ENCODE measurements at regions not wholly inside any gene's neighbourhood (a gene's known extent, or its start where the extent isn't known, plus 50 kb on each side); places are given as distances from the start of the nearest gene placed in this dataset.

GRCh38 chr10:105702211-105702610 lies 1061.1 kb downstream of the SORCS3 start:
- TF ChIP-seq POLR2A (IDR thresholded peaks at IDR 0.05) (no peak), POLR2AphosphoS5 (IDR thresholded peaks at IDR 0.05; ENCODE audit: insufficient read depth in 1 of 2, low read depth in 1 of 2) (no peak)
- TF ChIP-seq, protein P1, sequence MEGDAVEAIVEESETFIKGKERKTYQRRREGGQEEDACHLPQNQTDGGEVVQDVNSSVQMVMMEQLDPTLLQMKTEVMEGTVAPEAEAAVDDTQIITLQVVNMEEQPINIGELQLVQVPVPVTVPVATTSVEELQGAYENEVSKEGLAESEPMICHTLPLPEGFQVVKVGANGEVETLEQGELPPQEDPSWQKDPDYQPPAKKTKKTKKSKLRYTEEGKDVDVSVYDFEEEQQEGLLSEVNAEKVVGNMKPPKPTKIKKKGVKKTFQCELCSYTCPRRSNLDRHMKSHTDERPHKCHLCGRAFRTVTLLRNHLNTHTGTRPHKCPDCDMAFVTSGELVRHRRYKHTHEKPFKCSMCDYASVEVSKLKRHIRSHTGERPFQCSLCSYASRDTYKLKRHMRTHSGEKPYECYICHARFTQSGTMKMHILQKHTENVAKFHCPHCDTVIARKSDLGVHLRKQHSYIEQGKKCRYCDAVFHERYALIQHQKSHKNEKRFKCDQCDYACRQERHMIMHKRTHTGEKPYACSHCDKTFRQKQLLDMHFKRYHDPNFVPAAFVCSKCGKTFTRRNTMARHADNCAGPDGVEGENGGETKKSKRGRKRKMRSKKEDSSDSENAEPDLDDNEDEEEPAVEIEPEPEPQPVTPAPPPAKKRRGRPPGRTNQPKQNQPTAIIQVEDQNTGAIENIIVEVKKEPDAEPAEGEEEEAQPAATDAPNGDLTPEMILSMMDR (IDR thresholded peaks at IDR 0.05): no peak
